Astrocyte (in vitro differentiated cells and primary cell): ENCODE measurements at regions not wholly inside any gene's neighbourhood (a gene's known extent, or its start where the extent isn't known, plus 50 kb on each side); places are given as distances from the start of the nearest gene placed in this dataset.
"Not testable (repeated sequence)": the region's sequence is repeated elsewhere in the genome, so short reads cannot be mapped to it uniquely, and the experiment has no call there.

Experiments used
- DNase-seq: peaks from one replicate; pipeline ENCODE4 v3.0.0-alpha.2; 2010; ENCODE audit warnings: low read depth
- FAIRE-seq: peaks from 2 replicates; lab custom pipeline; 2011; peaks lifted over from hg19 to GRCh38; lab: Jason Lieb, UNC
- H2AFZ ChIP-seq: 2 replicates; pipeline ENCODE4 v1.6.0; 2012; ENCODE audit warnings: low read depth, low read length, inconsistent platforms
- H3K27ac ChIP-seq: 2 replicates; pipeline ENCODE4 v1.5.1; 2011; ENCODE audit warnings: low read depth, low read length, inconsistent platforms
- H3K27me3 ChIP-seq: 2 replicates; pipeline ENCODE4 v1.6.0; 2011; ENCODE audit warnings: low read length, inconsistent platforms; ENCODE audit not compliant: insufficient read depth
- H3K36me3 ChIP-seq: 2 replicates; pipeline ENCODE4 v1.5.1; 2011; ENCODE audit warnings: low read length, inconsistent platforms; ENCODE audit not compliant: insufficient read depth
- H3K4me1 ChIP-seq: 2 replicates; pipeline ENCODE4 v1.5.1; 2011; ENCODE audit warnings: low read length, inconsistent platforms; ENCODE audit not compliant: insufficient read depth
- H3K4me2 ChIP-seq: 2 replicates; pipeline ENCODE4 v1.6.0; 2012; ENCODE audit warnings: low read length, inconsistent platforms
- H3K4me3 ChIP-seq: 2 replicates; pipeline ENCODE4 v1.5.1; 2011; ENCODE audit warnings: low read depth, mild to moderate bottlenecking, low read length, inconsistent platforms; ENCODE audit not compliant: insufficient read depth
- H3K79me2 ChIP-seq: 2 replicates; pipeline ENCODE4 v1.6.0; 2012; ENCODE audit warnings: mild to moderate bottlenecking, low read length, inconsistent platforms; ENCODE audit not compliant: insufficient read depth
- H3K9ac ChIP-seq: 2 replicates; pipeline ENCODE4 v1.6.0; 2012; ENCODE audit warnings: mild to moderate bottlenecking, low read length, inconsistent platforms
- H3K9me3 ChIP-seq: 2 replicates; pipeline ENCODE4 v1.5.1; 2012; ENCODE audit warnings: low read depth, mild to moderate bottlenecking, low read length, inconsistent platforms; ENCODE audit not compliant: insufficient read depth
- H4K20me1 ChIP-seq: 2 replicates; pipeline ENCODE4 v1.6.0; 2012; ENCODE audit warnings: low read length, inconsistent platforms; ENCODE audit not compliant: insufficient read depth
- H3K27ac Mint-ChIP-seq: one replicate; pipeline ENCODE4 v1.8.0; 2021; ENCODE audit warnings: mild to moderate bottlenecking, mixed read lengths; ENCODE audit not compliant: unreplicated experiment
- H3K27me3 Mint-ChIP-seq: one replicate; pipeline ENCODE4 v1.8.0; 2021; ENCODE audit warnings: low read depth, mixed read lengths; ENCODE audit not compliant: unreplicated experiment
- H3K36me3 Mint-ChIP-seq: one replicate; pipeline ENCODE4 v1.8.0; 2021; ENCODE audit warnings: low read depth, mixed read lengths; ENCODE audit not compliant: unreplicated experiment
- H3K4me1 Mint-ChIP-seq: one replicate; pipeline ENCODE4 v1.8.0; 2021; ENCODE audit warnings: low read depth, mixed read lengths; ENCODE audit not compliant: unreplicated experiment
- H3K4me3 Mint-ChIP-seq: one replicate; pipeline ENCODE4 v1.8.0; 2021; ENCODE audit warnings: mild to moderate bottlenecking, moderate library complexity, mixed read lengths; ENCODE audit not compliant: unreplicated experiment
- H3K9me3 Mint-ChIP-seq: one replicate; pipeline ENCODE4 v1.8.0; 2021; ENCODE audit warnings: mild to moderate bottlenecking, mixed read lengths; ENCODE audit not compliant: unreplicated experiment
- CTCF ChIP-seq: IDR thresholded peaks from 2 replicates; pipeline ENCODE4 v1.5.1; 2011; ENCODE audit warnings: low read depth, mild to moderate bottlenecking, inconsistent platforms, low read length, moderate library complexity; ENCODE audit not compliant: insufficient read depth
- EZH2 ChIP-seq: IDR thresholded peaks from 2 replicates; pipeline ENCODE4 v1.6.1; 2012; ENCODE audit warnings: mild to moderate bottlenecking, low read length, inconsistent platforms; ENCODE audit not compliant: insufficient read depth

- H3K4me3 ChIP-seq: no peak overlapping the region
- H3K27me3 ChIP-seq: no peaks in the 10 kb centered on the region
- TF ChIP-seq EZH2: no peak
- TF ChIP-seq CTCF: no peak
- no peak overlapping the region for H3K9ac ChIP-seq
- H3K4me1 ChIP-seq: peaks cover 3% of the 10 kb centered on the region
- H3K27ac ChIP-seq: no peak overlapping the region
- no peak for DNase-seq
- FAIRE-seq: no peak
- H3K4me2 ChIP-seq: no peak overlapping the region
- Mint-ChIP-seq H3K36me3 (no peaks in the 10 kb centered on the region), H3K27ac (no peak overlapping the region), H3K9me3 (peaks cover 6% of the 10 kb centered on the region), H3K27me3 (peaks cover 12% of the 10 kb centered on the region), H3K4me1 (peaks cover 9% of the 10 kb centered on the region), H3K4me3 (no peak overlapping the region)
- no peaks in the 10 kb centered on the region for H3K36me3 ChIP-seq
- H3K9me3 ChIP-seq: no peaks in the 10 kb centered on the region
- H4K20me1 ChIP-seq: peaks cover 5% of the 10 kb centered on the region
- H2AFZ ChIP-seq: no peak overlapping the region
- H3K79me2 ChIP-seq: peaks cover 10% of the 10 kb centered on the region
Observed at GRCh38 chr1:41976671-41977070, 57.9 kb upstream of the HIVEP3 start.

GRCh38 chr1:41975850-41976569 is 57.3 kb upstream of the HIVEP3 start:
- Mint-ChIP-seq H3K4me1 (peaks cover 4% of the 10 kb centered on the region), H3K27ac (no peak overlapping the region), H3K4me3 (no peak overlapping the region), H3K9me3 (peaks cover 6% of the 10 kb centered on the region), H3K27me3 (peaks cover 12% of the 10 kb centered on the region), H3K36me3 (no peaks in the 10 kb centered on the region)
- no peak overlapping the region for H3K9ac ChIP-seq
- DNase-seq (no peak), FAIRE-seq (no peak)
- peaks cover 10% of the 10 kb centered on the region for H3K79me2 ChIP-seq
- no peak overlapping the region for H2AFZ ChIP-seq
- no peaks in the 10 kb centered on the region for H3K9me3 ChIP-seq
- no peaks in the 10 kb centered on the region for H3K36me3 ChIP-seq
- H4K20me1 ChIP-seq: peaks cover 5% of the 10 kb centered on the region
- no peak overlapping the region for H3K27ac ChIP-seq
- H3K4me3 ChIP-seq: no peak overlapping the region
- no peaks in the 10 kb centered on the region for H3K4me1 ChIP-seq
- no peak overlapping the region for H3K4me2 ChIP-seq
- H3K27me3 ChIP-seq: no peaks in the 10 kb centered on the region
- TF ChIP-seq EZH2 (no peak), CTCF (no peak)

GRCh38 chr1:41975121-41975520 is 56.4 kb upstream of the HIVEP3 start:
- H3K4me2 ChIP-seq: no peak overlapping the region
- H4K20me1 ChIP-seq: peaks cover 5% of the 10 kb centered on the region
- Mint-ChIP-seq H3K36me3 (no peaks in the 10 kb centered on the region), H3K27ac (no peak overlapping the region), H3K4me1 (no peaks in the 10 kb centered on the region), H3K4me3 (no peak overlapping the region), H3K9me3 (peaks cover 6% of the 10 kb centered on the region), H3K27me3 (peaks cover 12% of the 10 kb centered on the region)
- H3K9ac ChIP-seq: no peak overlapping the region
- no peak overlapping the region for H3K4me3 ChIP-seq
- TF ChIP-seq CTCF (no peak), EZH2 (no peak)
- H3K36me3 ChIP-seq: no peaks in the 10 kb centered on the region
- H2AFZ ChIP-seq: no peak overlapping the region
- H3K27ac ChIP-seq: no peak overlapping the region
- H3K79me2 ChIP-seq: peaks cover 7% of the 10 kb centered on the region
- FAIRE-seq: no peak
- H3K9me3 ChIP-seq: no peaks in the 10 kb centered on the region
- no peak for DNase-seq
- H3K27me3 ChIP-seq: no peaks in the 10 kb centered on the region
- no peaks in the 10 kb centered on the region for H3K4me1 ChIP-seq

GRCh38 chr1:41968557-41968956 is 49.8 kb upstream of the HIVEP3 start:
- H3K9me3 Mint-ChIP-seq: peaks cover 11% of the 10 kb centered on the region
- H3K27me3 ChIP-seq, H3K4me1 ChIP-seq, H3K4me1 Mint-ChIP-seq, H3K27ac ChIP-seq, H3K9me3 ChIP-seq, FAIRE-seq, DNase-seq, H3K27ac Mint-ChIP-seq, H3K4me3 ChIP-seq, H3K27me3 Mint-ChIP-seq, H4K20me1 ChIP-seq, H3K9ac ChIP-seq, H3K4me2 ChIP-seq, H3K36me3 Mint-ChIP-seq, H3K4me3 Mint-ChIP-seq, H3K79me2 ChIP-seq, H3K36me3 ChIP-seq, H2AFZ ChIP-seq: not testable (repeated sequence)
